ENCODE measurements at regions not wholly inside any gene's neighbourhood (a gene's known extent, or its start where the extent isn't known, plus 50 kb on each side); places are given as distances from the start of the nearest gene placed in this dataset.

DNA sequence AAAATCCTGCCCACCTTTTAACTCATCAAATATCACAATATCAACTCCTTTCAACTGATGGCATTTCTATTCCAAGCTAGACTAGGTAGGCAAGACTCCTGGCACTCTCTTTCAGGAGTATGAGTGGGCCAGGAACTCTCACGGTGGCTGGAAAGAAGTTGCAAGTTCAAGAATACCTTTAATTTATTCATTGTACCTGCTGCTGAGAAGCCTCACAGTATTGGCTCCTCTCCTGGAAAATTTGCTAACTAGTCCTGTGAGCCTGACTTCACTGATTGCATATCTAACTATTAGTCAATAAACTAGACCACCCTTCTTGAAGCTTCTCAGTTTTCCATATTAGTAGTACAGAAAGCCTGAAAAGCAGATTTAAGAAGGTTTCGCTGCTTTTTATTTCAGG is 120.2 kb downstream of the DUSP10 start:
- Histone ChIP-seq H2AFZ (ENCODE audit: low read depth, low read length) (no peak overlapping the region), H3K4me1 (ENCODE audit: control insufficient read depth, extremely low read depth, insufficient read depth, low read length) (no peaks in the 10 kb centered on the region), H4K20me1 (replicated peaks; ENCODE audit: control insufficient read depth, extremely low read depth, insufficient read depth, low read length) (no peaks in the 10 kb centered on the region), H3K79me2 (ENCODE audit: control insufficient read depth, insufficient read depth, low read length) (no peaks in the 10 kb centered on the region), H3K9me3 (replicated peaks; ENCODE audit: control insufficient read depth, insufficient read depth, low read length) (no peaks in the 10 kb centered on the region), H3K4me2 (ENCODE audit: insufficient read depth, low read length) (no peak overlapping the region), H3K36me3 (ENCODE audit: control insufficient read depth in 2 of 2, extremely low read depth in 1 of 2, insufficient read depth in 2 of 2, low read length in 2 of 2) (no peaks in the 10 kb centered on the region), H3K27ac (ENCODE audit: insufficient read depth, low read depth, low read length) (no peak overlapping the region), H3K27me3 (ENCODE audit: control insufficient read depth in 2 of 2, insufficient read depth in 2 of 2, low read length in 2 of 2) (no peaks in the 10 kb centered on the region), H3K9ac (replicated peaks; ENCODE audit: extremely low read depth, insufficient read depth, low read length) (no peak overlapping the region), H3K9me1 (replicated peaks; ENCODE audit: control insufficient read depth, extremely low read depth, insufficient read depth, low read length) (no peaks in the 10 kb centered on the region), H3K4me3 (replicated peaks in 1 of 3; ENCODE audit: insufficient read depth in 1 of 3, low read depth in 1 of 3, low read length in 3 of 3) (no peak overlapping the region)
- BruUV-seq (replicated peaks): no TSS peak
- ChIA-PET POLR2A (no interaction called here), CTCF (interaction anchor here (2.0 kb wide), 1 partner anchor 15 kb away, joined by 5 read pairs; no protein-coding TSS in a partner anchor)
- FAIRE-seq (no peak), DNase-seq (ENCODE audit: low read depth, low spot score) (no peak)
- TF ChIP-seq GATA2 (IDR thresholded peaks at IDR 0.05; ENCODE audit: insufficient read depth, insufficient read length, low read depth, low read length) (no peak), MYC (IDR thresholded peaks at IDR 0.05; ENCODE audit: low read depth, low read length) (no peak), JUN (IDR thresholded peaks at IDR 0.05; ENCODE audit: borderline replicate concordance, insufficient read depth, insufficient read length, low read depth) (no peak), POLR2AphosphoS5 (IDR thresholded peaks at IDR 0.05; ENCODE audit: insufficient read depth, low read depth, low read length) (no peak), FOS (IDR thresholded peaks at IDR 0.05; ENCODE audit: borderline replicate concordance, insufficient read depth, low read length) (no peak), POLR2A (IDR thresholded peaks at IDR 0.05; ENCODE audit: low read depth, low read length) (no peak), EZH2 (IDR thresholded peaks at IDR 0.05; ENCODE audit: borderline replicate concordance, low read depth, low read length, severe bottlenecking) (no peak)
- TF ChIP-seq, protein P1, sequence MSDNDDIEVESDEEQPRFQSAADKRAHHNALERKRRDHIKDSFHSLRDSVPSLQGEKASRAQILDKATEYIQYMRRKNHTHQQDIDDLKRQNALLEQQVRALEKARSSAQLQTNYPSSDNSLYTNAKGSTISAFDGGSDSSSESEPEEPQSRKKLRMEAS (IDR thresholded peaks at IDR 0.05; ENCODE audit: insufficient read depth, insufficient read length): no peak
- TF ChIP-seq, protein P2, sequence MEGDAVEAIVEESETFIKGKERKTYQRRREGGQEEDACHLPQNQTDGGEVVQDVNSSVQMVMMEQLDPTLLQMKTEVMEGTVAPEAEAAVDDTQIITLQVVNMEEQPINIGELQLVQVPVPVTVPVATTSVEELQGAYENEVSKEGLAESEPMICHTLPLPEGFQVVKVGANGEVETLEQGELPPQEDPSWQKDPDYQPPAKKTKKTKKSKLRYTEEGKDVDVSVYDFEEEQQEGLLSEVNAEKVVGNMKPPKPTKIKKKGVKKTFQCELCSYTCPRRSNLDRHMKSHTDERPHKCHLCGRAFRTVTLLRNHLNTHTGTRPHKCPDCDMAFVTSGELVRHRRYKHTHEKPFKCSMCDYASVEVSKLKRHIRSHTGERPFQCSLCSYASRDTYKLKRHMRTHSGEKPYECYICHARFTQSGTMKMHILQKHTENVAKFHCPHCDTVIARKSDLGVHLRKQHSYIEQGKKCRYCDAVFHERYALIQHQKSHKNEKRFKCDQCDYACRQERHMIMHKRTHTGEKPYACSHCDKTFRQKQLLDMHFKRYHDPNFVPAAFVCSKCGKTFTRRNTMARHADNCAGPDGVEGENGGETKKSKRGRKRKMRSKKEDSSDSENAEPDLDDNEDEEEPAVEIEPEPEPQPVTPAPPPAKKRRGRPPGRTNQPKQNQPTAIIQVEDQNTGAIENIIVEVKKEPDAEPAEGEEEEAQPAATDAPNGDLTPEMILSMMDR (IDR thresholded peaks at IDR 0.05; ENCODE audit: extremely low read depth in 1 of 2, insufficient read depth in 1 of 2, low read depth in 1 of 2, low read length in 2 of 2): no peak
- dilution Hi-C loops (cut with MboI; ENCODE audit: extremely low pct_ligation_motif_present, low sequenced_read_pairs) (no loop called here), intact Hi-C loops (cut with micrococcal nuclease) (no loop called here)
